Islet precursor cell (in vitro differentiated cells): ENCODE measurements at regions not wholly inside any gene's neighbourhood (a gene's known extent, or its start where the extent isn't known, plus 50 kb on each side); places are given as distances from the start of the nearest gene placed in this dataset.

ENCODE experiments used
- DNase-seq: peaks from one replicate; pipeline ENCODE4 v3.0.0-alpha.2; 2018

GRCh38 chr5:7117961-7118360 is 278.0 kb upstream of the ADCY2 start:
- DNase-seq, result no peak

- DNase-seq, result no peak
Observed at GRCh38 chr5:7131680-7132079, 264.3 kb upstream of the ADCY2 start.

- peak; percentile 69 for DNase-seq
Observed at GRCh38 chr5:7146886-7147285, 249.1 kb upstream of the ADCY2 start.

GRCh38 chr5:7157083-7157482 is 238.9 kb upstream of the ADCY2 start:
- DNase-seq, result no peak

- no peak for DNase-seq
Observed at GRCh38 chr5:7169240-7169878, 226.6 kb upstream of the ADCY2 start.

GRCh38 chr5:7170785-7171184 is 225.2 kb upstream of the ADCY2 start:
- peak; percentile 60 for DNase-seq

GRCh38 chr5:7179364-7179763 is 216.6 kb upstream of the ADCY2 start:
- DNase-seq, result no peak

- DNase-seq, result no peak
Observed at GRCh38 chr5:7181841-7182240, 214.1 kb upstream of the ADCY2 start.

- no peak for DNase-seq
Observed at GRCh38 chr5:7185742-7186141, 210.2 kb upstream of the ADCY2 start.

GRCh38 chr5:7186818-7187217 is 209.1 kb upstream of the ADCY2 start:
- no peak for DNase-seq

GRCh38 chr5:7190712-7191250 is 205.2 kb upstream of the ADCY2 start:
- DNase-seq, result no peak

- no peak for DNase-seq
Observed at GRCh38 chr5:7192016-7192415, 203.9 kb upstream of the ADCY2 start.

- DNase-seq, result no peak
Observed at GRCh38 chr5:7202846-7203245, 193.1 kb upstream of the ADCY2 start.

GRCh38 chr5:7207979-7208378 is 188.0 kb upstream of the ADCY2 start:
- no peak for DNase-seq

- DNase-seq, result no peak
Observed at GRCh38 chr5:7208938-7209337, 187.0 kb upstream of the ADCY2 start.

- no peak for DNase-seq
Observed at GRCh38 chr5:7209658-7210057, 186.3 kb upstream of the ADCY2 start.

GRCh38 chr5:7210549-7210948 is 185.4 kb upstream of the ADCY2 start:
- no peak for DNase-seq

GRCh38 chr5:7213525-7213924 is 182.4 kb upstream of the ADCY2 start:
- no peak for DNase-seq

GRCh38 chr5:7214906-7215416 is 181.0 kb upstream of the ADCY2 start:
- DNase-seq, result no peak

GRCh38 chr5:7218141-7218540 is 177.8 kb upstream of the ADCY2 start:
- DNase-seq, result no peak

- DNase-seq, result no peak
Observed at GRCh38 chr5:7220156-7220555, 175.8 kb upstream of the ADCY2 start.

GRCh38 chr5:7221041-7221440 is 174.9 kb upstream of the ADCY2 start:
- DNase-seq, result no peak

- no peak for DNase-seq
Observed at GRCh38 chr5:7225826-7226225, 170.1 kb upstream of the ADCY2 start.

- no peak for DNase-seq
Observed at GRCh38 chr5:7242118-7242710, 153.7 kb upstream of the ADCY2 start.

GRCh38 chr5:7244208-7244607 is 151.7 kb upstream of the ADCY2 start:
- DNase-seq, result no peak
